ENCODE measurements at regions not wholly inside any gene's neighbourhood (a gene's known extent, or its start where the extent isn't known, plus 50 kb on each side); places are given as distances from the start of the nearest gene placed in this dataset.

- TF ChIP-seq CTCF (IDR thresholded peaks at IDR 0.05) (no peak), POLR2A (IDR thresholded peaks at IDR 0.05) (no peak)
Measured at GRCh38 chr5:167755420-167755819, 536.0 kb upstream of the WWC1 start.

Data from thyroid gland (tissue), 4 donors.